ENCODE measurements at regions not wholly inside any gene's neighbourhood (a gene's known extent, or its start where the extent isn't known, plus 50 kb on each side); places are given as distances from the start of the nearest gene placed in this dataset.

DNA sequence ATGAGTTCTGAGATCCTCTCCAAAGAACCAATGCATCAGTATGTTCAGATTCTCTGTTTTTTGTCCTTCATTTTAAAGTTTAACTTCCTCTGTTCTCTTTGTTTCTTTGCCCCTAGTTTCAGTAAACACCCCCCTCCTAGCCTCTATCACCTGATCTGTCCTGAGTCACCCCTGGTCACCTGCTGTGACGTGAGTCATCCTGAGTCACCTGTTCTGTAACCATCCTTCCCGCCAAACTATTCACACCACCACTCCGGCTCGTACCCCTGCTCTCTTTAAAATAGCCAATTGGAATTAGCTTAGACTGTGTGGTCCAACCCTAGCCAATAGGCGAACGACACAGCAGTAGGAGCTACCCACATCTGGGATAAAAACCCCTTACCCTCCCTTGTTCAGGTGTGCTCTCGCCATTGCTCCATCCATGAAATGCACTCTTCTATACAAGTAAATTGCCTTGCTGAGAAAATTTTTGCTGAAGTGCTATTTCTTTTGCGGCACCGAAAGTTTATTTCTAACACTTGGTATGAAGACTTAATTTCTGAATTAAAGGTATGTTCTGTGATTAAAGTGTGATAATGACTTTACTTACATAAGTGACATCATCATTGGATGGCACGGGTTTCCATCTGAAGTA lies 318.4 kb downstream of the AASDHPPT start:
- under 1% methylated on average over 10 of the region's 10 CpGs for WGBS (ENCODE audit: insufficient coverage, low coverage, missing lambda C conversion rate)
- TF ChIP-seq ZNF197 (CRISPR knock-in tag; IDR thresholded peaks at IDR 0.05; ENCODE audit: low read depth) (no peak), POLR2H (tag; IDR thresholded peaks at IDR 0.05; ENCODE audit: low read depth) (no peak), KLF6 (CRISPR knock-in tag; IDR thresholded peaks at IDR 0.05; ENCODE audit: borderline replicate concordance) (no peak), ZNF57 (CRISPR knock-in tag; IDR thresholded peaks at IDR 0.05) (no peak), FOXJ2 (tag; IDR thresholded peaks at IDR 0.05) (no peak), IFI16 (CRISPR knock-in tag; IDR thresholded peaks at IDR 0.05) (no peak), THRAP3 (IDR thresholded peaks at IDR 0.05; ENCODE audit: borderline replicate concordance) (no peak), LEF1 (IDR thresholded peaks at IDR 0.05) (no peak), NR3C1 (CRISPR knock-in tag; IDR thresholded peaks at IDR 0.05) (no peak), POLR3A (IDR thresholded peaks at IDR 0.05; ENCODE audit: borderline replicate concordance, extremely low read depth, insufficient read depth, insufficient read length) (no peak), DLX4 (CRISPR knock-in tag; IDR thresholded peaks at IDR 0.05) (no peak), RBM25 (IDR thresholded peaks at IDR 0.05; ENCODE audit: low read depth, low read length, severe bottlenecking) (no peak)
- TF ChIP-seq, protein P1, sequence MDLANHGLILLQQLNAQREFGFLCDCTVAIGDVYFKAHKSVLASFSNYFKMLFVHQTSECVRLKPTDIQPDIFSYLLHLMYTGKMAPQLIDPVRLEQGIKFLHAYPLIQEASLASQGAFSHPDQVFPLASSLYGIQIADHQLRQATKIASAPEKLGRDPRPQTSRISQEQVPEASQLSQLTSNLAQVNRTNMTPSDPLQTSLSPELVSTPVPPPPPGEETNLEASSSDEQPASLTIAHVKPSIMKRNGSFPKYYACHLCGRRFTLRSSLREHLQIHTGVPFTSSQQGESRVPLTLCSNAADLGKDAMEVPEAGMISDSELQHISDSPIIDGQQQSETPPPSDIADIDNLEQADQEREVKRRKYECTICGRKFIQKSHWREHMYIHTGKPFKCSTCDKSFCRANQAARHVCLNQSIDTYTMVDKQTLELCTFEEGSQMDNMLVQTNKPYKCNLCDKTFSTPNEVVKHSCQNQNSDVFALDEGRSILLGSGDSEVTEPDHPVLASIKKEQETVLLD (IDR thresholded peaks at IDR 0.05) = no peak
- TF ChIP-seq, protein P2, sequence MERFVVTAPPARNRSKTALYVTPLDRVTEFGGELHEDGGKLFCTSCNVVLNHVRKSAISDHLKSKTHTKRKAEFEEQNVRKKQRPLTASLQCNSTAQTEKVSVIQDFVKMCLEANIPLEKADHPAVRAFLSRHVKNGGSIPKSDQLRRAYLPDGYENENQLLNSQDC (CRISPR knock-in tag; IDR thresholded peaks at IDR 0.05) = no peak
- H3K79me2 ChIP-seq (ENCODE audit: control insufficient read depth, insufficient read depth, low read length) = no peaks in the 10 kb centered on the region
- H3K9me1 ChIP-seq (ENCODE audit: control insufficient read depth, insufficient read depth, low read length) = no peaks in the 10 kb centered on the region
- no peak overlapping the region for H3K9ac ChIP-seq (ENCODE audit: insufficient read depth in 1 of 2, low read depth in 2 of 2, low read length in 2 of 2)
- intact Hi-C loops (cut with micrococcal nuclease) = no loop called here
- ChIA-PET CTCF (ENCODE audit: low intra/inter-chr PET ratio) (no interaction called here), POLR2A (no interaction called here)
- H3K4me3 ChIP-seq = no peak overlapping the region
- no peak for FAIRE-seq
- no peaks in the 10 kb centered on the region for H3K36me3 ChIP-seq (ENCODE audit: control insufficient read depth, insufficient read depth, low read length)
- no peak for ATAC-seq
- no peak overlapping the region for H3K4me2 ChIP-seq (ENCODE audit: insufficient read depth, low read length)
- no peak for DNase-seq (ENCODE audit: extremely low read depth in 1 of 4, low spot score in 3 of 4)
- no peaks in the 10 kb centered on the region for H3K4me1 ChIP-seq (replicated peaks in 1 of 2; ENCODE audit: control insufficient read depth in 2 of 2, insufficient read depth in 2 of 2, low read length in 2 of 2)
- H2AFZ ChIP-seq (ENCODE audit: low read depth, low read length) = no peak overlapping the region
- H3K27me3 ChIP-seq (ENCODE audit: control insufficient read depth in 2 of 2, insufficient read depth in 2 of 2, low read length in 2 of 2) = no peaks in the 10 kb centered on the region
- H4K20me1 ChIP-seq (replicated peaks; ENCODE audit: control insufficient read depth, insufficient read depth, low read length) = no peaks in the 10 kb centered on the region
- H3K27ac ChIP-seq (ENCODE audit: extremely low read depth, low read depth, low read length) = no peak overlapping the region
- BruUV-seq (replicated peaks) = no TSS peak
- in situ Hi-C loops (cut with MboI) = no loop called here
- no peaks in the 10 kb centered on the region; the same call in 1 of the 2 replicates for H3K9me3 ChIP-seq (replicated peaks; ENCODE audit: control insufficient read depth, insufficient read depth, low read depth, low read length)

Measured in K562 (cell line).